Gastrocnemius medialis (tissue), 4 donors: ENCODE measurements at regions not wholly inside any gene's neighbourhood (a gene's known extent, or its start where the extent isn't known, plus 50 kb on each side); places are given as distances from the start of the nearest gene placed in this dataset.
"Not testable (repeated sequence)": the region's sequence is repeated elsewhere in the genome, so short reads cannot be mapped to it uniquely, and the experiment has no call there.

Experiments used
- POLR2A ChIP-seq, 2 donors: fragments of 450-650 bp; IDR thresholded peaks; one replicate each; pipeline ENCODE4 v1.6.1; 2017; ENCODE audit warnings: antibody characterized with exemption in 2 of 2, mild to moderate bottlenecking in 2 of 2, moderate library complexity in 2 of 2
- TF ChIP-seq, protein P1 (sequence below), 5 experiments: fragments of 450-650 bp in 3 of 5; fragments of 200-600 bp in 2 of 5; sonication (generic) in 2 of 5; IDR thresholded peaks in 4 of 5; conservative IDR thresholded peaks in 1 of 5; 1 replicate in 4 of 5; 2 replicates in 1 of 5; pipeline ENCODE4 v1.5.1; 2016 to 2019; ENCODE audit warnings: antibody characterized with exemption in 5 of 5, mild to moderate bottlenecking in 3 of 5, moderate library complexity in 3 of 5

GRCh38 chr21:10414925-10415254, 106.5 kb upstream of the TPTE start:
- TF ChIP-seq POLR2A (IDR thresholded peaks at IDR 0.05): not testable (repeated sequence)
- TF ChIP-seq, protein P1, sequence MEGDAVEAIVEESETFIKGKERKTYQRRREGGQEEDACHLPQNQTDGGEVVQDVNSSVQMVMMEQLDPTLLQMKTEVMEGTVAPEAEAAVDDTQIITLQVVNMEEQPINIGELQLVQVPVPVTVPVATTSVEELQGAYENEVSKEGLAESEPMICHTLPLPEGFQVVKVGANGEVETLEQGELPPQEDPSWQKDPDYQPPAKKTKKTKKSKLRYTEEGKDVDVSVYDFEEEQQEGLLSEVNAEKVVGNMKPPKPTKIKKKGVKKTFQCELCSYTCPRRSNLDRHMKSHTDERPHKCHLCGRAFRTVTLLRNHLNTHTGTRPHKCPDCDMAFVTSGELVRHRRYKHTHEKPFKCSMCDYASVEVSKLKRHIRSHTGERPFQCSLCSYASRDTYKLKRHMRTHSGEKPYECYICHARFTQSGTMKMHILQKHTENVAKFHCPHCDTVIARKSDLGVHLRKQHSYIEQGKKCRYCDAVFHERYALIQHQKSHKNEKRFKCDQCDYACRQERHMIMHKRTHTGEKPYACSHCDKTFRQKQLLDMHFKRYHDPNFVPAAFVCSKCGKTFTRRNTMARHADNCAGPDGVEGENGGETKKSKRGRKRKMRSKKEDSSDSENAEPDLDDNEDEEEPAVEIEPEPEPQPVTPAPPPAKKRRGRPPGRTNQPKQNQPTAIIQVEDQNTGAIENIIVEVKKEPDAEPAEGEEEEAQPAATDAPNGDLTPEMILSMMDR (IDR thresholded peaks at IDR 0.05 in 4 of 5, conservative IDR thresholded peaks at IDR 0.05 in 1 of 5): not testable (repeated sequence)
